ENCODE measurements at regions not wholly inside any gene's neighbourhood (a gene's known extent, or its start where the extent isn't known, plus 50 kb on each side); places are given as distances from the start of the nearest gene placed in this dataset.

- TF ChIP-seq CTCF (conservative IDR thresholded peaks at IDR 0.05 in 1 of 2, IDR thresholded peaks at IDR 0.05 in 1 of 2; ENCODE audit: extremely low read depth in 1 of 2, insufficient read depth in 1 of 2, low read depth in 1 of 2, low read length in 2 of 2) (no peak), EZH2 (IDR thresholded peaks at IDR 0.05; ENCODE audit: borderline replicate concordance, low read length) (no peak)
Measured at GRCh38 chr1:55519937-55520683, 304.9 kb upstream of the USP24 start.

All from mammary epithelial cell (primary cell).